ENCODE measurements at regions not wholly inside any gene's neighbourhood (a gene's known extent, or its start where the extent isn't known, plus 50 kb on each side); places are given as distances from the start of the nearest gene placed in this dataset.

DNA sequence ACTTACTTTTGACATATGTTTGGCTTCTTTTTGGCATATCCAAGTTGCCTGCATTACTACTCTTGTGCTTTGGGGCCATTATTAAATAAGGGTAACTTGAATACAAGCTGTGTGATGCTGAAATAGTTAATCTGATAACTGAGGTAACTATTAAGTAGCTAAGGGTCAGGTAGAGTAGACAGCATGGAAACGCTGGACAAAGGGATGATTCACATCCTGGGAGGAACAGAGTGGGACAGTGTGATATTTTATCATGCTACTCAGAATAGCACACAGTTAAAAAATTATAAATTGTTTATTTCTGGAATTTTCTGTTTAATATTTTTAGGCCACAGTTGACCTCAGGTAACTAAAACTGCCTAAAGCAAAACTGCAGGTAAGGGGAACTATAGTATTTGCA lies 483.9 kb downstream of the RFPL4B start:
- TF ChIP-seq, protein P1, sequence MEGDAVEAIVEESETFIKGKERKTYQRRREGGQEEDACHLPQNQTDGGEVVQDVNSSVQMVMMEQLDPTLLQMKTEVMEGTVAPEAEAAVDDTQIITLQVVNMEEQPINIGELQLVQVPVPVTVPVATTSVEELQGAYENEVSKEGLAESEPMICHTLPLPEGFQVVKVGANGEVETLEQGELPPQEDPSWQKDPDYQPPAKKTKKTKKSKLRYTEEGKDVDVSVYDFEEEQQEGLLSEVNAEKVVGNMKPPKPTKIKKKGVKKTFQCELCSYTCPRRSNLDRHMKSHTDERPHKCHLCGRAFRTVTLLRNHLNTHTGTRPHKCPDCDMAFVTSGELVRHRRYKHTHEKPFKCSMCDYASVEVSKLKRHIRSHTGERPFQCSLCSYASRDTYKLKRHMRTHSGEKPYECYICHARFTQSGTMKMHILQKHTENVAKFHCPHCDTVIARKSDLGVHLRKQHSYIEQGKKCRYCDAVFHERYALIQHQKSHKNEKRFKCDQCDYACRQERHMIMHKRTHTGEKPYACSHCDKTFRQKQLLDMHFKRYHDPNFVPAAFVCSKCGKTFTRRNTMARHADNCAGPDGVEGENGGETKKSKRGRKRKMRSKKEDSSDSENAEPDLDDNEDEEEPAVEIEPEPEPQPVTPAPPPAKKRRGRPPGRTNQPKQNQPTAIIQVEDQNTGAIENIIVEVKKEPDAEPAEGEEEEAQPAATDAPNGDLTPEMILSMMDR (IDR thresholded peaks at IDR 0.05): no peak
- no peak for TF ChIP-seq RCOR1 (IDR thresholded peaks at IDR 0.05; ENCODE audit: low read length)
- TF ChIP-seq, protein P2, sequence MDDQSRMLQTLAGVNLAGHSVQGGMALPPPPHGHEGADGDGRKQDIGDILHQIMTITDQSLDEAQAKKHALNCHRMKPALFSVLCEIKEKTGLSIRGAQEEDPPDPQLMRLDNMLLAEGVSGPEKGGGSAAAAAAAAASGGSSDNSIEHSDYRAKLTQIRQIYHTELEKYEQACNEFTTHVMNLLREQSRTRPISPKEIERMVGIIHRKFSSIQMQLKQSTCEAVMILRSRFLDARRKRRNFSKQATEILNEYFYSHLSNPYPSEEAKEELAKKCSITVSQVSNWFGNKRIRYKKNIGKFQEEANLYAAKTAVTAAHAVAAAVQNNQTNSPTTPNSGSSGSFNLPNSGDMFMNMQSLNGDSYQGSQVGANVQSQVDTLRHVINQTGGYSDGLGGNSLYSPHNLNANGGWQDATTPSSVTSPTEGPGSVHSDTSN (IDR thresholded peaks at IDR 0.05): no peak
- no peak for TF ChIP-seq GABPA (IDR thresholded peaks at IDR 0.05; ENCODE audit: low read depth)
- no peak for TF ChIP-seq NRF1 (IDR thresholded peaks at IDR 0.05; ENCODE audit: low read depth, low read length)
- no peak for TF ChIP-seq CHD2 (IDR thresholded peaks at IDR 0.05; ENCODE audit: low read length, partially characterized antibody)
- TF ChIP-seq RXRA (IDR thresholded peaks at IDR 0.05; ENCODE audit: borderline replicate concordance, low read depth): no peak
- no peak for TF ChIP-seq TAF1 (IDR thresholded peaks at IDR 0.05; ENCODE audit: borderline replicate concordance, low read depth, low read length)
- TF ChIP-seq RAD21 (IDR thresholded peaks at IDR 0.05; ENCODE audit: low read length): no peak
- TF ChIP-seq, protein P3, sequence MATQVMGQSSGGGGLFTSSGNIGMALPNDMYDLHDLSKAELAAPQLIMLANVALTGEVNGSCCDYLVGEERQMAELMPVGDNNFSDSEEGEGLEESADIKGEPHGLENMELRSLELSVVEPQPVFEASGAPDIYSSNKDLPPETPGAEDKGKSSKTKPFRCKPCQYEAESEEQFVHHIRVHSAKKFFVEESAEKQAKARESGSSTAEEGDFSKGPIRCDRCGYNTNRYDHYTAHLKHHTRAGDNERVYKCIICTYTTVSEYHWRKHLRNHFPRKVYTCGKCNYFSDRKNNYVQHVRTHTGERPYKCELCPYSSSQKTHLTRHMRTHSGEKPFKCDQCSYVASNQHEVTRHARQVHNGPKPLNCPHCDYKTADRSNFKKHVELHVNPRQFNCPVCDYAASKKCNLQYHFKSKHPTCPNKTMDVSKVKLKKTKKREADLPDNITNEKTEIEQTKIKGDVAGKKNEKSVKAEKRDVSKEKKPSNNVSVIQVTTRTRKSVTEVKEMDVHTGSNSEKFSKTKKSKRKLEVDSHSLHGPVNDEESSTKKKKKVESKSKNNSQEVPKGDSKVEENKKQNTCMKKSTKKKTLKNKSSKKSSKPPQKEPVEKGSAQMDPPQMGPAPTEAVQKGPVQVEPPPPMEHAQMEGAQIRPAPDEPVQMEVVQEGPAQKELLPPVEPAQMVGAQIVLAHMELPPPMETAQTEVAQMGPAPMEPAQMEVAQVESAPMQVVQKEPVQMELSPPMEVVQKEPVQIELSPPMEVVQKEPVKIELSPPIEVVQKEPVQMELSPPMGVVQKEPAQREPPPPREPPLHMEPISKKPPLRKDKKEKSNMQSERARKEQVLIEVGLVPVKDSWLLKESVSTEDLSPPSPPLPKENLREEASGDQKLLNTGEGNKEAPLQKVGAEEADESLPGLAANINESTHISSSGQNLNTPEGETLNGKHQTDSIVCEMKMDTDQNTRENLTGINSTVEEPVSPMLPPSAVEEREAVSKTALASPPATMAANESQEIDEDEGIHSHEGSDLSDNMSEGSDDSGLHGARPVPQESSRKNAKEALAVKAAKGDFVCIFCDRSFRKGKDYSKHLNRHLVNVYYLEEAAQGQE (IDR thresholded peaks at IDR 0.05; ENCODE audit: low read depth, low read length): no peak
- TF ChIP-seq EP300 (IDR thresholded peaks at IDR 0.05; ENCODE audit: borderline replicate concordance in 1 of 2, low read depth in 1 of 2, low read length in 1 of 2): no peak
- TF ChIP-seq, protein P4, sequence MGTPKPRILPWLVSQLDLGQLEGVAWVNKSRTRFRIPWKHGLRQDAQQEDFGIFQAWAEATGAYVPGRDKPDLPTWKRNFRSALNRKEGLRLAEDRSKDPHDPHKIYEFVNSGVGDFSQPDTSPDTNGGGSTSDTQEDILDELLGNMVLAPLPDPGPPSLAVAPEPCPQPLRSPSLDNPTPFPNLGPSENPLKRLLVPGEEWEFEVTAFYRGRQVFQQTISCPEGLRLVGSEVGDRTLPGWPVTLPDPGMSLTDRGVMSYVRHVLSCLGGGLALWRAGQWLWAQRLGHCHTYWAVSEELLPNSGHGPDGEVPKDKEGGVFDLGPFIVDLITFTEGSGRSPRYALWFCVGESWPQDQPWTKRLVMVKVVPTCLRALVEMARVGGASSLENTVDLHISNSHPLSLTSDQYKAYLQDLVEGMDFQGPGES (IDR thresholded peaks at IDR 0.05; ENCODE audit: low read depth, low read length): no peak
- no peak for TF ChIP-seq EZH2phosphoT487 (IDR thresholded peaks at IDR 0.05; ENCODE audit: borderline replicate concordance, low read depth)
- TF ChIP-seq POLR2AphosphoS5 (IDR thresholded peaks at IDR 0.05; ENCODE audit: low read depth, low read length): no peak

Measured in SK-N-SH (cell line).